ENCODE measurements at regions not wholly inside any gene's neighbourhood (a gene's known extent, or its start where the extent isn't known, plus 50 kb on each side); places are given as distances from the start of the nearest gene placed in this dataset.

GRCh38 chr2:75340560-75340959 is 141.2 kb upstream of the TACR1 start:
- TF ChIP-seq TAF1 (IDR thresholded peaks at IDR 0.05; ENCODE audit: borderline replicate concordance, insufficient read depth, low read length): no peak
- no peak for TF ChIP-seq REST (IDR thresholded peaks at IDR 0.05; ENCODE audit: insufficient read depth in 1 of 2, low read depth in 2 of 2, low read length in 2 of 2)
- TF ChIP-seq POLR2AphosphoS5 (IDR thresholded peaks at IDR 0.05; ENCODE audit: low read depth, low read length): no peak

All from PFSK-1 (cell line).